BLaER1 treated with 17β-estradiol and CSF1 and Interleukin-3, amounts not matched to agents 10 nM and 100 nM (cell line): ENCODE measurements at regions not wholly inside any gene's neighbourhood (a gene's known extent, or its start where the extent isn't known, plus 50 kb on each side); places are given as distances from the start of the nearest gene placed in this dataset.

Experiments
- H3K27ac ChIP-seq, 11 experiments: shearing (Covaris generic); formaldehyde crosslinking; 2 replicates each; pipeline ENCODE4 v1.8.1; 2022
- H3K27me3 ChIP-seq, 11 experiments: shearing (Covaris generic); formaldehyde crosslinking; 2 replicates each; pipeline ENCODE4 v1.8.1; 2022
- H3K36me3 ChIP-seq, 11 experiments: shearing (Covaris generic); formaldehyde crosslinking; 2 replicates each; pipeline ENCODE4 v1.8.1; 2022
- H3K4me1 ChIP-seq, 10 experiments: shearing (Covaris generic); formaldehyde crosslinking; 2 replicates each; pipeline ENCODE4 v1.8.1; 2022
- H3K4me2 ChIP-seq, 11 experiments: shearing (Covaris generic); formaldehyde crosslinking; 2 replicates each; pipeline ENCODE4 v1.8.1; 2022
- H3K4me3 ChIP-seq, 10 experiments: shearing (Covaris generic); formaldehyde crosslinking; 2 replicates each; pipeline ENCODE4 v1.8.1; 2022
- H3K9ac ChIP-seq, 11 experiments: shearing (Covaris generic); formaldehyde crosslinking; 2 replicates each; pipeline ENCODE4 v1.8.1; 2022
- H3K9me3 ChIP-seq, 11 experiments: shearing (Covaris generic); formaldehyde crosslinking; replicated peaks in 1 of 11; 2 replicates each; pipeline ENCODE4 v1.8.1; 2022
- H4K20me1 ChIP-seq, 11 experiments: shearing (Covaris generic); formaldehyde crosslinking; 2 replicates each; pipeline ENCODE4 v1.8.1; 2022
- Cebpa-rat ChIP-seq, 11 experiments: shearing (Covaris generic); IDR thresholded peaks; 2 replicates each; pipeline ENCODE4 v1.8.1; 2022

GRCh38 chr2:120922571-120923332, 187.1 kb downstream of the GLI2 start:
- H3K36me3 ChIP-seq, result no peaks in the 10 kb centered on the region
- no peaks in the 10 kb centered on the region for H3K27me3 ChIP-seq
- no peak overlapping the region for H3K9ac ChIP-seq
- H4K20me1 ChIP-seq, result no peaks in the 10 kb centered on the region
- no peaks in the 10 kb centered on the region for H3K9me3 ChIP-seq
- H3K27ac ChIP-seq, result no peak overlapping the region
- peaks cover 8 to 16% (median 12%) of the 10 kb centered on the region in 10 experiments; a peak in 17 of 20 replicates for H3K4me1 ChIP-seq
- no peak overlapping the region for H3K4me2 ChIP-seq
- TF ChIP-seq Cebpa-rat (IDR thresholded peaks at IDR 0.05), result no peak
- H3K4me3 ChIP-seq, result no peak overlapping the region

DNA sequence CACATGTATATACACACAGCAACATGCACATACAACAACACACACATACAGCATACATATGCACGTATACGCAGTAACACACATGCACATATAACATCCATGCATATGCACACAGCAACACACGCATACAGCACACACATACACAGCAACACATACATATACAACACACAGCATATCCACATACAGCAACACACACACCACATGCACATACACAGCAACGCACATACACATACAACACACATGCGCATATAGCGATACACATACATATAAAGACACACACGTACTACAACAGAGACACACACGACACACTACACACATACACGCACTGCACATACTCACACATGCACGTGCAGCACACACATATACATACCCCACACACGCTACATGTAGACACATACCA, 187.8 kb downstream of the GLI2 start:
- Histone ChIP-seq H3K27me3 (no peaks in the 10 kb centered on the region), H3K4me2 (0 out of 22 replicates have a peak overlapping the region, but pooled peaks of 1 of the 11 experiments have one; percentile 40), H3K9ac (no peak overlapping the region), H3K4me1 (peaks cover 8 to 16% (median 12%) of the 10 kb centered on the region in 10 experiments; a peak in 17 of 20 replicates), H3K27ac (no peak overlapping the region), H3K9me3 (no peaks in the 10 kb centered on the region), H3K4me3 (no peak overlapping the region), H3K36me3 (no peaks in the 10 kb centered on the region), H4K20me1 (no peaks in the 10 kb centered on the region)
- no peak for TF ChIP-seq Cebpa-rat (IDR thresholded peaks at IDR 0.05)

DNA sequence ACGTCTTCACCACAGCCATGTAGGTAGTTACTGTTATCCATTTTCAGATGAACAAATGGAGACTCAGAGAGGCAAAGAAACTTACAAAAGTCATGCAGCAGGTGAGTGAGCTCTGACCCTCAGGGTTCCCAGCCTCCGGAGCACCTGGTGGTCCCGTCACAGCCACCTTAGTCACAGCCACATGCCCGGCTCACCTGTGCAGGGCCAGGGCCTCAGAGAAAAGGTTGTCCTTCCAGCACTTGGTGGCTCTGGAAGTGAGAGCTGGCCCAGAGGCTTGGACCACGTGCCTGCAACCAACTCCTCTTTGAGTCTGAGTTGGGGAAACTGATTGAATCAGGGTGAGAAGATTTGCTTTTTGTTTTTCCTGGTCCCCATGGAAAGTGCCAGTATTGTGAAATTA, 189.3 kb downstream of the GLI2 start:
- Histone ChIP-seq H3K9ac (no peak overlapping the region), H3K4me2 (peak overlapping the region in 9 of 11 experiments; percentile 11 to 70 (median 56); a peak in 16 of 22 replicates), H4K20me1 (no peaks in the 10 kb centered on the region), H3K9me3 (no peaks in the 10 kb centered on the region), H3K4me1 (peaks cover 8 to 16% (median 12%) of the 10 kb centered on the region in 10 experiments; a peak in 17 of 20 replicates), H3K27ac (no peak overlapping the region), H3K36me3 (no peaks in the 10 kb centered on the region), H3K27me3 (no peaks in the 10 kb centered on the region), H3K4me3 (no peak overlapping the region)
- TF ChIP-seq Cebpa-rat (IDR thresholded peaks at IDR 0.05), result no peak

DNA sequence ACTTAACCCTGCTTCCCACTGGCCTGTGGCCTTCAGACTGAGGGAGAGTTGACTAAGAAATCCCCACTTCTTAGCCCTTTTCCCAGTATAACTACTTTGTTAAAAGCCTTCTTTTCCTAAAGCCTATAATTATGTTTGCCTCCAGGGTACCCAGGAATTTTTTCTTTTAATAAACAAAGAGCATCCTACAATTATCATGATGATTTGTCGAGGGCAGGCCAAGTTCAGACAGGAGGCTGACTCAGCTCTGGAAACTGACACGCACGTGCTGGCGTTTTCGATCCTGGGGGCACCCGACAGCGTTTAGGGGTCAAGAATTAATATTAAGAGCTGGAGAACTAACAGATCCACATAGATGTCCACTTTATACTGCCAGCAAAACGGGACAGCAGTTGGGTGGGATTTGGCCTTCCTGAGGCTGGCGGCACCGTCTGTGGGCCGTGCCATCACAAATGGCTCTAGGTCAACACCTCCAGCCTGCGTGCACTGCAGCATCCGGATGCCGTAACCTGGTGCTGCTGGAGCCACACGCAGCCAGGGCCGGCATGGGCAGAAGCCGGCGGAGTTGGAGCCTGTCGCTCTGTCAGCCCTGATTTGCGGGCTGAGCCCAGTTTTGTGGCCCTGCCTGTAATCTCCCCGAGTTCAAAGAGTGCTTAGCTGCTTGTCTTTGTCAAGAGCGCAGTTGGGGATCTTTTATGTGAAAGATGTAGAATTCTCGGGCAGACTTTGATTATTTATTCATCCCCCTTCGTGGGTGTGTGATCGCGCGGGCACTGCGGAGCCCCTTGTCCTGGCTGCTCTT, 191.0 kb downstream of the GLI2 start:
- H3K4me2 ChIP-seq, result no peak overlapping the region
- peaks cover 8 to 16% (median 12%) of the 10 kb centered on the region in 10 experiments; a peak in 17 of 20 replicates for H3K4me1 ChIP-seq
- H3K9ac ChIP-seq, result no peak overlapping the region
- TF ChIP-seq Cebpa-rat (IDR thresholded peaks at IDR 0.05), result no peak
- H3K4me3 ChIP-seq, result no peak overlapping the region
- no peaks in the 10 kb centered on the region; a peak in 1 of 22 replicates for H4K20me1 ChIP-seq
- H3K27me3 ChIP-seq, result no peaks in the 10 kb centered on the region
- peaks cover 0 to 13% (median 0%) of the 10 kb centered on the region in 11 experiments; a peak in 5 of 22 replicates for H3K9me3 ChIP-seq
- H3K27ac ChIP-seq, result no peak overlapping the region
- H3K36me3 ChIP-seq, result no peaks in the 10 kb centered on the region

GRCh38 chr2:120927265-120927628, 191.6 kb downstream of the GLI2 start:
- Histone ChIP-seq H4K20me1 (no peaks in the 10 kb centered on the region; a peak in 1 of 22 replicates), H3K9ac (no peak overlapping the region), H3K27me3 (no peaks in the 10 kb centered on the region), H3K4me1 (peaks cover 8 to 16% (median 12%) of the 10 kb centered on the region in 10 experiments; a peak in 17 of 20 replicates), H3K27ac (no peak overlapping the region), H3K9me3 (peaks cover 0 to 13% (median 0%) of the 10 kb centered on the region in 11 experiments; a peak in 5 of 22 replicates), H3K4me3 (no peak overlapping the region), H3K4me2 (no peak overlapping the region), H3K36me3 (no peaks in the 10 kb centered on the region)
- no peak for TF ChIP-seq Cebpa-rat (IDR thresholded peaks at IDR 0.05)

DNA sequence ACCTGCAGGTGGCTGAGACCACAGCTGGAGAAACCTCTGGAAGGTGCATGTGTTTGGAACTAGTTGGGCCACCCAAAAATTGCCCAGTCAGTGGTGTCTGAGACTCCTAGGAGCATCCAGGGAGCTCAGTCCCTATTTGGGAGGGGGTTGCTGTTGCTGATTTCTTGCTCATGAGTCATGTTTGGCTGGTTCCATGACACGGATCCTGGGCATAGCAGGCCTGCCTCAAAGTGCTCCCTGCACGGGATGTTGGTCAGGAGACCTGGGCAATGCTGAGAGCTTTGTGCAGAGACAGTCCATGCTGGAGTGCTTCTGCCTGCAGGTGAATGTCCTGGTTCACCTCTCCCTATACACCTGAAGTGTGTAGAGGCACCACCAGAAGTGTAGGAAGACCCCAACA, 194.2 kb downstream of the GLI2 start:
- no peak for TF ChIP-seq Cebpa-rat (IDR thresholded peaks at IDR 0.05)

GRCh38 chr2:120930236-120930635, 194.6 kb downstream of the GLI2 start:
- H3K9me3 ChIP-seq, result peaks cover 0 to 13% (median 0%) of the 10 kb centered on the region in 11 experiments; a peak in 5 of 22 replicates
- H3K27ac ChIP-seq, result no peak overlapping the region
- H4K20me1 ChIP-seq, result no peaks in the 10 kb centered on the region; a peak in 1 of 22 replicates
- H3K36me3 ChIP-seq, result no peaks in the 10 kb centered on the region
- H3K9ac ChIP-seq, result no peak overlapping the region
- no peak overlapping the region for H3K4me2 ChIP-seq
- no peaks in the 10 kb centered on the region for H3K27me3 ChIP-seq
- H3K4me1 ChIP-seq, result peaks cover 0 to 9% (median 0%) of the 10 kb centered on the region in 10 experiments; a peak in 3 of 20 replicates
- TF ChIP-seq Cebpa-rat (IDR thresholded peaks at IDR 0.05), result no peak
- H3K4me3 ChIP-seq, result no peak overlapping the region

More for the DNA sequence above, 194.2 kb downstream of the GLI2 start:
- H3K36me3 ChIP-seq, result no peaks in the 10 kb centered on the region
- H3K27ac ChIP-seq, result no peak overlapping the region
- H3K4me2 ChIP-seq, result no peak overlapping the region
- no peak overlapping the region for H3K4me3 ChIP-seq
- no peaks in the 10 kb centered on the region; a peak in 1 of 22 replicates for H4K20me1 ChIP-seq
- H3K27me3 ChIP-seq, result no peaks in the 10 kb centered on the region
- H3K4me1 ChIP-seq, result peaks cover 0 to 11% (median 2%) of the 10 kb centered on the region in 10 experiments; a peak in 12 of 20 replicates
- H3K9ac ChIP-seq, result no peak overlapping the region
- peaks cover 0 to 13% (median 0%) of the 10 kb centered on the region in 11 experiments; a peak in 5 of 22 replicates for H3K9me3 ChIP-seq

GRCh38 chr2:120930864-120931263, 195.2 kb downstream of the GLI2 start:
- H3K4me3 ChIP-seq, result no peak overlapping the region
- H4K20me1 ChIP-seq, result no peaks in the 10 kb centered on the region; a peak in 1 of 22 replicates
- no peaks in the 10 kb centered on the region for H3K36me3 ChIP-seq
- no peak overlapping the region for H3K4me2 ChIP-seq
- no peak overlapping the region for H3K27ac ChIP-seq
- H3K4me1 ChIP-seq, result peaks cover 0 to 9% (median 0%) of the 10 kb centered on the region in 10 experiments; a peak in 3 of 20 replicates
- H3K9me3 ChIP-seq, result peaks cover 0 to 13% (median 0%) of the 10 kb centered on the region in 11 experiments; a peak in 5 of 22 replicates
- TF ChIP-seq Cebpa-rat (IDR thresholded peaks at IDR 0.05), result no peak
- no peaks in the 10 kb centered on the region for H3K27me3 ChIP-seq
- H3K9ac ChIP-seq, result no peak overlapping the region

DNA sequence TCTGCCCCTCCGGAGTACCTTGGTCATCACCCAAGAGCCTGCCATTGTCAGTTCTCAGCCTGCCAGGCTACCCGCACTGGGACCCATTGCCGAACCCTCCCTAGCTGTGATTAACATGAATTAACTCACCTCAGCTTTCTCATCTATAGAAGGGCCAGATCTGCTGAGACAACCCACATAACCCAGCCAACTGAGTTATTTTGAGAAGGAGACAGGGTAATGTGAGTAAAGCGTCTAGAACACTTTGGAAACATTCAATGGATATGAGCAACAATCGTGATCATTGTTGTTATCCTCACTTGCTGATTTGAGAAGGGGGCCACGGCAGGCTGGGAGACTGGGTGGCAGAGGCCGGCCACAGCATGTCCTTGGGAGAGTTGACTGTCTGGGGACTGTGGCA, 196.8 kb downstream of the GLI2 start:
- no peak for TF ChIP-seq Cebpa-rat (IDR thresholded peaks at IDR 0.05)
- Histone ChIP-seq H3K9ac (no peak overlapping the region), H3K4me3 (no peak overlapping the region), H4K20me1 (no peaks in the 10 kb centered on the region; a peak in 1 of 22 replicates), H3K36me3 (no peaks in the 10 kb centered on the region), H3K27ac (no peak overlapping the region), H3K4me2 (peak overlapping the region in 2 of 11 experiments; percentile 19 to 26; a peak in 2 of 22 replicates), H3K9me3 (peaks cover 0 to 13% (median 0%) of the 10 kb centered on the region in 11 experiments; a peak in 5 of 22 replicates), H3K4me1 (peaks cover 0 to 9% (median 0%) of the 10 kb centered on the region in 10 experiments; a peak in 3 of 20 replicates), H3K27me3 (no peaks in the 10 kb centered on the region)
